ENCODE measurements at regions not wholly inside any gene's neighbourhood (a gene's known extent, or its start where the extent isn't known, plus 50 kb on each side); places are given as distances from the start of the nearest gene placed in this dataset.

- no peak for TF ChIP-seq CTCF (IDR thresholded peaks at IDR 0.05; ENCODE audit: low read depth, low read length, missing control alignments)
- no peak overlapping the region for H3K4me3 ChIP-seq (replicated peaks; ENCODE audit: low read depth, low read length)
- DNase-seq (ENCODE audit: extremely low read depth, low read depth): no peak
These were observed 971.3 kb upstream of the TMEM132C start for GRCh38 chr12:127295630-127296029.

- no peak for TF ChIP-seq CTCF (IDR thresholded peaks at IDR 0.05; ENCODE audit: low read depth, low read length, missing control alignments)
- no peak overlapping the region for H3K4me3 ChIP-seq (replicated peaks; ENCODE audit: low read depth, low read length)
- DNase-seq (ENCODE audit: extremely low read depth, low read depth): no peak
These were observed 970.4 kb upstream of the TMEM132C start for GRCh38 chr12:127296591-127296990.

- no peak overlapping the region for H3K4me3 ChIP-seq (replicated peaks; ENCODE audit: low read depth, low read length)
- no peak for DNase-seq (ENCODE audit: extremely low read depth, low read depth)
- TF ChIP-seq CTCF (IDR thresholded peaks at IDR 0.05; ENCODE audit: low read depth, low read length, missing control alignments): no peak
These were observed 969.6 kb upstream of the TMEM132C start for GRCh38 chr12:127297327-127297726.

- TF ChIP-seq CTCF (IDR thresholded peaks at IDR 0.05; ENCODE audit: low read depth, low read length, missing control alignments): no peak
- no peak for DNase-seq (ENCODE audit: extremely low read depth, low read depth)
These were observed 966.9 kb upstream of the TMEM132C start for GRCh38 chr12:127300075-127300474.

GRCh38 chr12:127300753-127301152 lies 966.2 kb upstream of the TMEM132C start:
- no peak overlapping the region for H3K4me3 ChIP-seq (replicated peaks; ENCODE audit: low read depth, low read length)
- TF ChIP-seq CTCF (IDR thresholded peaks at IDR 0.05; ENCODE audit: low read depth, low read length, missing control alignments): no peak
- DNase-seq (ENCODE audit: extremely low read depth, low read depth): no peak

More at GRCh38 chr12:127300075-127300474, 966.9 kb upstream of the TMEM132C start:
- no peak overlapping the region for H3K4me3 ChIP-seq (replicated peaks; ENCODE audit: low read depth, low read length)

- H3K4me3 ChIP-seq (replicated peaks; ENCODE audit: low read depth, low read length): no peak overlapping the region
- no peak for DNase-seq (ENCODE audit: extremely low read depth, low read depth)
- TF ChIP-seq CTCF (IDR thresholded peaks at IDR 0.05; ENCODE audit: low read depth, low read length, missing control alignments): no peak
These were observed 965.1 kb upstream of the TMEM132C start for GRCh38 chr12:127301876-127302275.
